ENCODE measurements at regions not wholly inside any gene's neighbourhood (a gene's known extent, or its start where the extent isn't known, plus 50 kb on each side); places are given as distances from the start of the nearest gene placed in this dataset.

DNA sequence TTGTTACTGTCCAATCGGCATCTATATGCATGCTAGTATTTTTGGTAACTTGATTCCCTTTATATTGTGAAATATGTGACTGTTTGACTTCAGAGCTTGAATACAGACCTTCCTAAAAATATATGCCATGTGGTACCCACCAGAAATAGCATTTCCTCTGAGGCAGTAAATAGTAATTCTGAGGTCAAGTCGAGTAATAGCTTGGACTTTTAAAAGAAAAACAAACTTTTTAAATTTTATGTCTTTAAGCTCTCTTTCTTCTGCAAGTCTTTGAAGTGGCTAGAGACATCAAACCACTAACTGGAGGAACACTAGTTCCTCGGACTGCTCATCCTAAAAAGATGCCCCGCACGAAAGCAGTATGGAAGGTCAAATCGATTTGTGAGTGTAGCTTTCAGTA is 396.8 kb upstream of the SLC14A2 start:
- FAIRE-seq: no peak
- no peak for DNase-seq (ENCODE audit: extremely low spot score, insufficient read length, low read depth)

DNA sequence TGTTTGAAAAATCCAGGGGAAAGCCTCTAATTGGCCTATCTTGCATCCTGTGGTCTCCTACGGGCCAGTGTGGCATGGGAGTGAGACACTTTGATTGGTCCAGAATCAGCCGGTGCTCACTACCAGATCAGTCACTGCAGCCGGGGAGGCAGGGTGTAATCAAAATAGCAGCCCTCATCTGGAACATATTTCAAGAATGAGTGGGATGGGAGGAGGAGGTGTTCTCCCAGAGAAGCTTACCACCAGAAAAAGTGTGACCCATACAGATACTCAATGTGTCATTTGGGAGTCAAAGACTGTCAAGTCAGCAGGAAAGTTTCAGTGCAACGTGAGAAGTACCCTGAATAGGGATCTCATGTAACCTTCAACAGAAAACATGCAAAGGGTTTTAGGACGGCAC is 393.9 kb upstream of the SLC14A2 start:
- no peak for FAIRE-seq
- no peak for DNase-seq (ENCODE audit: extremely low spot score, insufficient read length, low read depth)

DNA sequence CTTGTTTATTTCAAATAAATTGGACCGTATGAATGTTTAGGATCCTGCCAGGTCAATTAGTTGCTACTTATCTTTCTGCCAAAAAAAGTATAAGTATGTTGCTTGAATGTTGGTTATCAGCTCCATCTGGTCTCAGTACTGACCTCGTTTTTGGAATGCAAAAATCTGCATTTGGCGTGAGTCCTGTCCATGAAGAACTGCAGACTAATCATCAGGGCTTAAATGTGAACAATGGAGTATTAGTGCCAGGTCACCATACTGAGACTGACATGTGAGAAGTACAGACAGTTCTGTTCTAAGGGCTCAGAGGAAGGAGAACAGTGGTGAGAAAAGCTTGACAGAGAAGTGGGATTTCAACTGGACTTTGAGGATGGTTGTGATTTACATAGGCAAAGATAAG is 393.1 kb upstream of the SLC14A2 start:
- DNase-seq (ENCODE audit: extremely low spot score, insufficient read length, low read depth) (no peak), FAIRE-seq (no peak)

DNA sequence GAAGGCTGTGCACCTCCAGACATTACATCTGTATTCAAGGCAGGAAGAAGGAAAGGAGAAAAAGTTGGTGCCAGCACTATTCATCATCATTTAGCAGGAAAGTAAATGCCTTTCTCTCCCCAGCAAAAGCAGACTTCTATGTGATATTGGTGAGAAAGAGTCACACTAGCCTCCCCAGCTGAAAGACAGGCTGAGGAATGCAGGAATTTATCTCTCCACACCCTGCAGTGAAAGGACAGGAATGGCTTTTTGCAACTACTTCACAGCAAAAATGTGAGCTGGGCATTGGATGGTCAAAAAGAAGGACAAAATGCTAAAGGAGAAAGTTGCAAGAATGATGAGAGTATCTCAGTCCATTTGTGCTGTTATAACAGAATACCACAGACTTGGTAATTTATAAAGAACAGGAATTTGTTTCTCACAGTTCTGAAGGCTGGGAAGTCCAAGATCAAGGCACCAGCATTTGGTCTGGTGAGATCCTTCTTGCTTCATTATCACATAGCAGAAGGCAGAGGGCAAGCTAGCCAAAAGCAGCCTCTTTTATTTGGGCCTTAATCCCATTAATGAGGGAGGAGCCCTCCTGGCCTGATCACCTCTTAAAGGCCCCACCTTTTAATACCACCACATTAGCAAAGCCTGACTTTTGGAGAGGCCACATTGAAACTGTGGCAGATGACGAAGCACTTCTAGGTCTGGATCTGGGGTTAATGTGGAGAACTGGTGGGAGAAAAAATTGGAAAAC is 388.1 kb upstream of the SLC14A2 start:
- FAIRE-seq: no peak

DNA sequence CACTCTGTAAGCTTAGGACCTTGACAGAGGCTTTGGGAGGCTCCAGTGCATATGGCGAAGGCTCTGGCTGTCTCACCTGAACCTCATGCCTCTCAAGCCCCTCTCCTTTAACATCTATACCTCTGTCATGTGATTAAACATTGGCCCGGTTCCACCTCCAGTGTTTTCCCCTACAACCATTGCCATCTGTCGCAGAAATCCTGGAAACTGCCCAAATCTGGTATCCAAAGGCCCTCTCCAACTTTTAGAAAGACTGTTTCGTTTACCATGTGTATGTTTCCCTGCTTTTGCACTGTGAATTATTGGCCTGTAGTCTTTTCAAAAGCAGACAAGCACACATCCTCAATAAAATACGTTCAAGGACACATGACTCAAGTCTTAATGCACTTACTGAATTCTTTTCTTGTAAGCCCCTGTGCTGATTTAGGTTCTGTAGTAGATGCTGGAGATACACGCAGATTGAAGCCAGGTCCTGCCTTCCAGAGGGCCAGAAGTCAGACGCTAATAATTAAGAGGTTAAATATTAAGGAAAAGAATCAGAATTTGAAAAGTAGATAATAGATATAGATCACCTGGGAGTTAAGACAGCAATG is 386.4 kb upstream of the SLC14A2 start:
- FAIRE-seq (no peak), DNase-seq (ENCODE audit: extremely low spot score, insufficient read length, low read depth) (no peak)

More for the DNA sequence above, 388.1 kb upstream of the SLC14A2 start:
- DNase-seq (ENCODE audit: extremely low spot score, insufficient read length, low read depth): no peak

DNA sequence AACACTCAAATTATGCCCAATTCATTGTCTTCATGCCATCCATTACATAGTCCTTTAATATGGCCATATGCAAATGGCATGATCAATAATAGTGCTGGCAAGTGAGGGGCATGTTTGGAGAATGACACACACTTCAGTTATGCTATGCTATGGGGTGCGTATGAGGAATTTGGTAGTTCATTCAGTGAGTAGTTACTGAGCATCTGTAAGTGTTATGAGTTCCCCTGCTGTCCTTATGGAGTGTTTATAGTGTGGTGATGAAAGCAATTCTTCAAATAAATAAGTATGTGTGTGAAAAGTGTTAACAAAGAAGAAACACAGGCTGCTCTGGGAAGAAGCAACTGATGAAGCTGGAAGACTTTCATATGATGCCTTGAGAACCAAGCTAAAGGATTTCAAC is 383.7 kb upstream of the SLC14A2 start:
- FAIRE-seq (no peak), DNase-seq (ENCODE audit: extremely low spot score, insufficient read length, low read depth) (no peak)

DNA sequence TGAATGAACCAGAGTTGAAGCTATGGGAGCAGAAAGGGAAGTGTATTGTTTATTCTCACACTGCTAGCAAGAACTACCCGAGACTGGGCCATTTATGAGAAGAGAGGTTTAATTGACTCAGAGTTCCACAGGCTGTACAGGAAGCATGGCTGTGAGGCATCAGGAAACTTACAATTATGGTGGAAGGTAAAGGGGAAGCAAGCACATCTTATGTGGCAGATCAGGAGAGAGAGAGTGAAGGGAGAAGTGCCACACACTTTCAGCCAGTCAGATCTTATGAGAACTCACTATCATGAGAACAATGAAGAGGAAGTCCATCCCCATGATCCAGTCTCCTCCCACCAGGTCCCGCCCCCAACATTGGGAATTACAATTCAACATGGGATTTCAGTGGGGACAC is 383.2 kb upstream of the SLC14A2 start:
- DNase-seq (ENCODE audit: extremely low spot score, insufficient read length, low read depth) (no peak), FAIRE-seq (no peak)

DNA sequence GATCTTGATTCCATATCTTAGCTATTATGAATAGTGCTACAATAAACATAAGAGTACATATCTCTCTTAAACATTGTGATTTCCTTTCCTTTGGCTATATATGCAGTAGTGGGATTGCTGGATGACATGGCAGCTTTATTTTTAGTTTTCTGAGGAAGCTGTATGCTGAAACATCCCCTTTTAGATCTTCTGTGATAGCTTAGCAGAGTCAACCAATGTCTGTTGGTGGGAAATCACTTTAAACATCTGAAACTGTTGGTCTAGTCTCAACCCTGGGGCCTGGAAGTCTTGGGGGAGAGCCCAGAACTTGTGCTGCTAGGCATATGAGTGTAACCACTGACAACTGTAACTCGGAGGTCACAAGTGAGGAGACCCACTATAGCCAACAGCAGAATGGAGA is 378.6 kb upstream of the SLC14A2 start:
- FAIRE-seq: no peak
- no peak for DNase-seq (ENCODE audit: extremely low spot score, insufficient read length, low read depth)

DNA sequence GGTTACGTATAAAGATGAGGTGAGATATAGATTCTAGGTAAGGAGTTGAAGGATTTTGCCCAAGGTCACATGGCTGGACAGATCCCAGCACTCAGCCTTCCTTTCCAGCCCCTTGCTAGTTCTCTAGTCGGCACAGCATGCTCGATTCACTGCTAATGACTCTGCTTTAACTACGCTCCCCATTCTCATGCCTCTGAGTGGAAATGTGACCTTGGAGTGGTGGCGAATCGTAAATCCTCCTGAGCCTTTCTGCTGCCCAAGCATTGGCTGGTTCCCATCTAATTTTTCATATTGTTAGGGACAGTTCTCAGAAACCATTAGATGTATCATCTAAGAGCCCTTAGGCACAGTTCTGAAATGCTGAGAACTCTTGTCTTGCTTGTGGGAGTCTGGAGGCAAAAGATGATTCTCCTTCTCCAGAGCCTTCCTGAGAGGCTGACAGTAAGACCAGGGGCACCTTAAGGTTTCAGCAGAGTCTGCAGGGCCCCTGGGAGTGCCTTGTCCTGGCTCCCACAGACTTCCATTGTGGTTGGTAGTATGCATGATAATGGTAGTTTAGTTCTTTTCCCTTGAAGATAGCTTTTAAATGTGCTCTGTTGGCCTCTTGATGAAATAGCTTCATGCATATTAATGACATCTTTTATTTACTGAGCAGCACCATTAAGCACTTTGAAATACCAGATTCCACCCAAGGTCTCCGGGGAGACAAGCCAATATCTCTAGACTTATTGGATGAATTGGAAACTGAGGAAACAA is 377.8 kb upstream of the SLC14A2 start:
- no peak for DNase-seq (ENCODE audit: extremely low spot score, insufficient read length, low read depth)
- FAIRE-seq: no peak

DNA sequence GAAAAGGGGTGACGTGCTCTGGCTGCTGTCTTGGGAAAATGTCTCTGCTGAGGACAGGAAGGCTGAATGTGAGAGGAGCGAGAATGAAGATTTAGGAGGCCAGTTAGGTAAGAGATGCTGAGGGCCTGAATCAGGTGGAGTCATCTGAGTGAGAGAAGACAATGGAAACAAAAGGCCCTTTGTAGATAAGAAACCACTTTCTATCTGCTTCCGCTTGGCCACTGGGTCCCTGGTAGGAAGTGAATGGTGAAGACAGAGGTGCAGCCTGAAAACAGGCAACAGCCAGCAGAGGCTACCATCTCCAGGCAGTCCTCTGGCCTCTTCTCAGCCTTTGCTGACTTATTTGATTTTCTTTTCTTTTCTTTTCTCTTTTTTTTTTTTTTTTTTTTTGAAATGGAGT is 374.0 kb upstream of the SLC14A2 start:
- DNase-seq (ENCODE audit: extremely low spot score, insufficient read length, low read depth) (no peak), FAIRE-seq (no peak)

DNA sequence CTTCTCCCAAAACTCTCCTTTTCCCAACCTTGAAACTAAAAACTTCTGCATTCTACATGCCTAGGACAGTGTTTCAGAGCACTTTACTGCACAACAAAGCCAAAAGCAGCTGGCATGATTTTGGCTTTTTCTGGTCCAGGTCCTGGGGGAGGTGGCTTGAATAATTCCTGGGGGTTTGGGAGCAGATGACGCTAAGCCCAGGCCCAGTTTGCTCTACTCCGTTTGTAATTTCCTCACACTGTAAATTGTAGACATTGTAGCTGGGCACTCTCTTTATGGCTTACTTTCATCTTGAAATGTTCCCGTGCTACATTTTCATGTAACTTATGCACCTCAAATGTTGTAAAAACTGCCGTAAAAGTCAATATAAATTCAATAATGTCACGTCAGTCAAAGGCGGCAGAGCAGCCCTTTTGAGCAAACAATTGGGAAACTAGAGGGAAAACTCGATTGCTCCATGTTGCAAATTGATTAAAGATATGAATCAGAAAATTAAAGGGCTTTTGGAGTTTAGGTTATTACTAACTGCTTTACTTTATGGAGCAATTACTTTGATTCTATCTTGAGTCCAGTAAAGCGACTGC is 373.2 kb upstream of the SLC14A2 start:
- DNase-seq (ENCODE audit: extremely low spot score, insufficient read length, low read depth): no peak
- no peak for FAIRE-seq

DNA sequence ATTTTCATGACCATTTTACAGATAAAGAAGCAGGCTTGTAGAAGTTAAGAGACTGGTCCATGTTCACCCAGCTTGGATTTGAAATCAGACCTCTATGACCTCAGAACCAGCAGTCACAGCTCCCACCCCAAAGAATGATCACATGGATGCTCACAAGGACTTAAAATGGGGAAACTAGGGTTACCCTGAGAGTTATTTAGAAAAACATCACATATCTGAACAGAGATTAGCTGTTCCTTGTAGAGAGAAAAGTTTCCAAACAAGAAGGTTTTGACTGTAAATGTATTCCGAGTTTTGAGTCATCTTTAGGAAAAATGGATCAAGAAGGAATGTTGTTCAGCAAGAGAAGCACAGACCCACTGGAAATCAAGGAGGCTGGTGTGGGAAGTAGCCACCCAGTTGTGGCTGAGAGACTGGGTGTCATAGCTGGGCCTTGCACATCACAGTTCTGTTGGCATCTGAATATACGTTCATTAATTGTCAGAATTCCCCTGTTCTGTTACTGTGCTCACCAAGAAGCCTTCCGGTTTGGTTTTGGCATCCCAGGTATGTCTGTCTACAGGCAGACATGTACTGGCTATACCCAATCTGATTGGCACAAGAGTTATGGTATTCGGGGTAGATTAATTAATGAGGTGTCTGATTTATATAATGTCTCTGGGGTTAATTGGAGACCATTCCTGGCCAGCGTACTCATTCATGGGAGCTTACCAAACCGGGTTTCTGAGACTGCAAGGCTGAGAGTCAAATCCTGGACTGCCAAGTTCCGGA is 371.8 kb upstream of the SLC14A2 start:
- no peak for FAIRE-seq
- DNase-seq (ENCODE audit: extremely low spot score, insufficient read length, low read depth): no peak

DNA sequence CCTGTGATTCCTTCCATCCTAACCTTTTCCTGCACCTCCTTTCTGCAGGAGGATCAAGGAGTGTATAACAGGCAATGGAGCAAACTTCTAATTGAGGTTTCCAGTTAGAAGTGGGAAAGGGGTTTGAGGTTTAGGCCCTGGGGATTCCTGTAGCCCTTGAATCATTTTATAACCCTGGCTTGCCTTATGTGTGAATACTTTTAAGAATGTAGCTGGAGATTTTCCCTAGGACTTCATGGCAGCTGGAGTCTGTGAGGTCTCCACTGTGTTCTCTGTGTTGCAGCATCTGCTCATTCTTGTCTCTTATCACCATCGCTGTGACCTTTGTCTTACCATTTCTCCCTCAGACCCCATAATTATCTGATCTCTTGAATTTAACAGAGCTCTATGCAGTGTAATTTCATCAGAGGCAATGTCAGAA is 370.2 kb upstream of the SLC14A2 start:
- DNase-seq (ENCODE audit: extremely low spot score, insufficient read length, low read depth) (no peak), FAIRE-seq (no peak)

DNA sequence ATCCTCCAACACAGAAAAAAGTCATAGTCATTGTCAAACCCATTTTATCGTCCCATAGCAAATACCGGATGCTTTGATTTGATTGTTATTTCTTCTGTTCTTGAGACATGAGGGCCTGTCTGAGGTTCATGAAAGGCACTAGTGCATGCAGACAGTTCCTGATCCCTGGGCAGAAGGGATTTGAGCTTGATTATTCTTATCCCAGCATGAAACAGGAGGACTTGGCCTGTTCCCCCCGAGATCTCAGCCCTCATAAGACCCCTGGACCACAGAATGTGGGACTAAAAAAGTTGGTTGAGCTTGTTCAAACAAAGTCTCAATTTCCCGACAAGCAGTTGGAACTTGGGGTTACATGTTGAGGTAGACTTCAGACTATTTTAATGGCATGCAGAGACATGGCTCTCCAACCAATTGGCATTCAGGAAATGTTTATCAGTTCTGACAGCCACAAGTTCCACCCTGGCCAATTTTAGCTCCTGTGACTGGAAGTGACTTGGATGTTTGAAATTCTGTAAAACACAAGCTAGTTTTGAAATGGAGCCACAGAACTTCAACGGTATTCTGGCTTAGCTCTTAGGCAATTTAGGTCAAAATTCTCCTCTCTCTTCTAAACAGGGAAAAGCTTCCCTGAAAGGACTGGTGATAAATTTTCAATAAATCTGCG is 366.9 kb upstream of the SLC14A2 start:
- FAIRE-seq (no peak), DNase-seq (ENCODE audit: extremely low spot score, insufficient read length, low read depth) (no peak)

DNA sequence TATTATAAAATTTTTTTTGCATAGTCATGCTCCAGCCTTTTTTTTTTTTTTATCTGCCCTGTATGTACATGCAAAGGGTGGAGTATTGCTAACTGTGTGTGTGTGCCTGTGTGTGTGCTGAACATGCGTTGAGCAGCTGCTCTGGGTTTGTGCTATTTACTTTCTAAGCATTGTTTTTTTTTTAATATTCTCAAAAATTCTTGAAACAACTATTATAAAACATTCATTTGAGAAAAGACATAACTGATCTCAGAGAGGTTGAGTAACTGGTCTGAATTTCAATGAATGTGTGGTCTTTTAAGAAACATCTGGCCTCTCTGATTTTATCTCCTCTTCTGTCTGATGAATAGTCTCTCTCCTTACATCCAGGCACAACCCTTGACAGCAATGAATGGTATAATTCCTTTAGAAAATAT is 366.0 kb upstream of the SLC14A2 start:
- no peak for DNase-seq (ENCODE audit: extremely low spot score, insufficient read length, low read depth)
- no peak for FAIRE-seq

DNA sequence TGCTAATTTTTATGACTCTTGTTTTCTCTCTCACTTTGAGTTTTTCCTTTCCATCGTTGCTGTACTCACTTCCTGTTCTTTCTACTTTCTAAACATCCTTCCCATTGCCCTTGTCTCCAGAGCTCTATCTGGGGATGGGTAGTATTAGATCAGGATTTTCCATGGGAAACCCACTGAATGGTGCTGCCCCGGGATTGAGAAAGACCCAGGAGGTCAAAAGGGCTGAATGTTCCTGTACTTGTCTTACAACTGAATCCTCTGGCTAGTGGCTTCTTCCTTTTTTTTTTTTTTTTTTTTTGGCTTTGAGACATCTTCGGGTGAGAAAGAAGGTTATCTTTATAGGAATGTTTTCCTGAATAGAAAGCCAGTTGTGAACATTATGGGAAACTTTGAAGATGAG is 364.8 kb upstream of the SLC14A2 start:
- no peak for FAIRE-seq

DNA sequence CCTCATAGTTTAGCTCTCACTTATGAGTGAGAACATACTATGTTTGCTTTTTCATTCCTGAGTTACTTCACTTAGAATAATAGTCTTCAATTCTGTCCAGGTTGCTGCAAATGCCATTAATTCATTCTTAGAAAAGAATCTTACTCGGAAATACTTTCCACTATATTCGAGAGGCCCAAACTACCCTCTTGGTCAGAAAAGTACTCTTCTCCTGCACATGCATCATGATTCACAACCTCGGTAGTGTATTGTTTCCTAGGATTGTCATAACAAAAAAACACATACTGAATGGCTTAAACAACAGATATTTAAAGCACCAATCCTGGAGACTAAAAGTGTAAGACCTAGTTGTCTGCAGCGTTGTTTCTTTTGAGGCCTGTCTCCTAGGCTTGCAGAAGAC is 364.0 kb upstream of the SLC14A2 start:
- no peak for FAIRE-seq
- no peak for DNase-seq (ENCODE audit: extremely low spot score, insufficient read length, low read depth)

More for the DNA sequence above, 364.8 kb upstream of the SLC14A2 start:
- DNase-seq (ENCODE audit: extremely low spot score, insufficient read length, low read depth): no peak

DNA sequence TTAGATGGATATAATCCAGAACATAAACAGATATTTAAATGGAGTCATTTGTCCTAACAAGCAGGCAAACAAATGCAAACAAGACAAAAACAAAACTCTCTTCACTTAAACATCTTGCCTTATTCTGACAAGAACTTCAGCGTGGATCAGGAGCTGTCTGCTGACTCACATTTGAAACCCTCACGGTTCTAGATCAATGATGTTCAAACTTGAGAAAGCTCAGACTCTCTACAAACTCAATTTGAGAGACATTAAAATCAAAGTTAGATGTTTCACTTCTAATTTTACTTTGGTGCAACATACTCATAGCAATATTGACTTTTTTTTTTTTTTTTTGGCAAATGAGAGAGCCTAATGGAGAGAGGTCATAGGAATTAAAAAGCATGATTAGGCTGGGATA is 362.8 kb upstream of the SLC14A2 start:
- no peak for FAIRE-seq
- no peak for DNase-seq (ENCODE audit: extremely low spot score, insufficient read length, low read depth)

DNA sequence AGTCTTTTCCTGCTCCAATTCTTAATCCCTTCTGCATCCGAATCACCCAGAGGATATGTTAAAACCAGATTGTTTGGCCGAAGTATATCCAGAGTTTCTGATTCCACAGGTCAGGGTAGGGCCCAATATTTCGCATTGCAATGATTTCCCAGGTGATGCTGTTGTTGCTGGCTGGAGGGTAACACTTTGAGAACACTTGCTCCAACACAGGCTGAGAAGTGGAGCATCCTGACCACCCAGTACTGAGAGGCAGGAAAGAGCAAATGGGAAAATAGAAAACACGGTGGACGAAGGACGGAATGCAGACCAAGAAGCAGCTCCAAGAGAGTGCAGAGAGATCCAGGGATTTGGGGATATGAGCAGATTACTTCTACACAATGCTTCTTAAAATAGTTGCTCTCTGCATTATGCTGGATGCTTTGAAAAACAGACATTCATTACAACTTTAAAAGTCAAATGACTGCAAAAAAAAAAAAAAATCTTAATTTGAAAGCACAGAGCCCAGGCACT is 362.2 kb upstream of the SLC14A2 start:
- FAIRE-seq: no peak
- no peak for DNase-seq (ENCODE audit: extremely low spot score, insufficient read length, low read depth)
